ENCODE measurements at regions not wholly inside any gene's neighbourhood (a gene's known extent, or its start where the extent isn't known, plus 50 kb on each side); places are given as distances from the start of the nearest gene placed in this dataset.
"Not testable (repeated sequence)": the region's sequence is repeated elsewhere in the genome, so short reads cannot be mapped to it uniquely, and the experiment has no call there.

DNA sequence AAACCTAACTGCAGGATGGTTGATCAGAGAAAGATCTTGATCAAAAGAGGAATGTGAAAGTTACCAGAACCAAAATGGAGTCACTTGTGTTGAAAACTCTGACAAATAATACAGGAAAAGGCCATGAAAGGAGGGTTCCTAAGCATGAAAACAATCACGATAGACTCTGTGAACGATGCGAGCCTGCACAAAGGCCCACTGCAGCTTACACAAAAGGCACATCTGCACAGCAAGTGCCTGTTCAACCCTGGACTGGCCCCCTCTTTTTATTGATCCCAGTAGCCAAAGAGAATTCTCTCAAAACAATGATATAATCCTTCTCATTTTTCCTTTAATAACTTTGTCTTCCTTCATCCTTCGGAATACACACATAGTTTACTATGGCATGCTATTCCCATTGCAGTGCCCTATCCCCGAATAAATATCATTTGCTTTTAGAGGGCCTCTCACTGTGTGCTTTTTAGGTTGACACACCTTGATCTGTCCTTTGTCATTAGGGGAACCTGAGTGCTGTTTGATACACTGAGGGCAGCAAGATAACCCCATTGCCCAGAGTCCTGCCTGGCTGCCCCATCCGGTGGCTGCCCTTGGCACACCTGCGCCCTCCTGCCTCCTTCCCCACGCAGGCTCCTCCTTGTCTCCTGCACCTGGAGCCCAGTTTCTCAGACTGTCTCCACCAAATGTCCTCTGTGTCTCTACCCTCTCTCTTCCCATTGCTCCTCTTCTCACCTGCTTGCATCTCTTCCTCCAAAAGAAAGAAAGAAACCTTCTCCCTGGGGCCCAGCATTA lies 98.3 kb upstream of the FRMD1 start:
- intact Hi-C loops (cut with DNase I; ENCODE audit: low total_unique reads): no loop called here
- Histone ChIP-seq H3K4me1 (no peaks in the 10 kb centered on the region), H3K27ac (no peak overlapping the region), H3K36me3 (no peaks in the 10 kb centered on the region), H3K4me3 (no peak overlapping the region), H3K27me3 (no peaks in the 10 kb centered on the region), H3K9me3 (no peaks in the 10 kb centered on the region)
- ATAC-seq (no peak), DNase-seq (no peak)
- no peak for TF ChIP-seq POLR2A (IDR thresholded peaks at IDR 0.05)
- no peak for TF ChIP-seq CTCF (IDR thresholded peaks at IDR 0.05 in 4 of 5, conservative IDR thresholded peaks at IDR 0.05 in 1 of 5)
- in situ Hi-C loops (cut with MboI; ENCODE audit: low sequenced_read_pairs in 4 of 4): no loop called here

DNA sequence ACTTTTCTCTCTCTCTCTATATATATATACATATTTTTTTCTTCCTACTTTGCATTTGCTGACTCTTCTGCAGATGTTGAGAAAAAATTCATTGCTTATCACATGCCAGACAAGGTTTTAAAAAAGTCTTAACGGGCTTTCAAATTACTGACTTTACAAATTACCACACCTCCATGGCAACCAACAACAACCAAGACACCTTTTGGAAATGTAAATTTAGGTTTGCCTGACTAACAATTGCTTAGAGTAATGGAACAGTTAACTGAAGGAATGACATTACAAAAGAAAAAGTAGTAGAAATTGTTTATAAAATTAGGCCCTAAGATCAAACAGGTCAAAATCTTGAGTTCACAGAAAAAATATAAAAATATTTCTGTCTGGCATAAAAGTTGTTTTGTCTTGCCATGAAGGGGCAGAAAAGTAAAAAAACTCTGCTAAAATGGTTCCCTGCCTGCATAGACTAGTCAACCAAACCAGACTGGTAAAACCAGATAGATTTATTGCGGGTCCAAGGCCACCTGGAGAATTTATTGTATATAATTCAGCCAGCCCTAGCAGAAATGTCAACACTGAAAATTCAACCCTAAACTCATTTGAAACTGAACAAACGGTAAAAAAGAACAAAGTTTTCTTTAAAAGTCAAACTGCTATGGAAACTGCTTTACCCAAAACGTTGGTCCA lies 92.8 kb upstream of the FRMD1 start:
- H3K36me3 ChIP-seq: no peaks in the 10 kb centered on the region
- no peaks in the 10 kb centered on the region for H3K27me3 ChIP-seq
- no peaks in the 10 kb centered on the region for H3K4me1 ChIP-seq
- no peaks in the 10 kb centered on the region for H3K9me3 ChIP-seq
- in situ Hi-C loops (cut with MboI; ENCODE audit: low sequenced_read_pairs in 4 of 4): no loop called here
- TF ChIP-seq CTCF (IDR thresholded peaks at IDR 0.05 in 4 of 5, conservative IDR thresholded peaks at IDR 0.05 in 1 of 5): no peak
- TF ChIP-seq POLR2A (IDR thresholded peaks at IDR 0.05): no peak
- no peak for ATAC-seq
- H3K4me3 ChIP-seq: no peak overlapping the region
- intact Hi-C loops (cut with DNase I; ENCODE audit: low total_unique reads): no loop called here
- H3K27ac ChIP-seq: no peak overlapping the region
- no peak for DNase-seq

- ATAC-seq (no peak), DNase-seq (no peak)
- H3K27me3 ChIP-seq: no peaks in the 10 kb centered on the region
- in situ Hi-C loops (cut with MboI; ENCODE audit: low sequenced_read_pairs in 4 of 4): no loop called here
- H3K4me3 ChIP-seq: no peak overlapping the region
- H3K4me1 ChIP-seq: no peaks in the 10 kb centered on the region
- no peaks in the 10 kb centered on the region for H3K9me3 ChIP-seq
- TF ChIP-seq CTCF (IDR thresholded peaks at IDR 0.05 in 4 of 5, conservative IDR thresholded peaks at IDR 0.05 in 1 of 5) (no peak), POLR2A (IDR thresholded peaks at IDR 0.05) (no peak)
- no peak overlapping the region for H3K27ac ChIP-seq
- intact Hi-C loops (cut with DNase I; ENCODE audit: low total_unique reads): no loop called here
- H3K36me3 ChIP-seq: no peaks in the 10 kb centered on the region
Observed at GRCh38 chr6:168170841-168171601, 92.0 kb upstream of the FRMD1 start.

DNA sequence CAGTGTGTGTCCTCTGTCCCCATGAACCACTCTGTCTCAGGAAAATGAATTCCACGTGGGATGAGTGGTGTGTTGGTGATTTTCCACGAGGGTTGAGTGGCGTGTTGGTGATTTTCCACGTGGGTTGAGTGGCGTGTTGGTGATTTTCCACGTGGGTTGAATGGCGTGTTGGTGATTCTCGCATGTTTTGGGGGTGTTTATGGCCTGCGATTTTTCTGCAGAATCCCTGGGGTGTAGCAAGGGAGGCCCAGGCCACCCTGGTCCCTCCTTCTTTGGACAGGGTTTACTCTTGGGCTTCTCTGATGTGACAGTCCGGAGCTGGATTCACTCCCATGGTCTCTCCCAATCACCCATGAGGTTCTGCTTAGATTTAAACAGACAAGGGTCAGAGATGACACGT lies 90.6 kb upstream of the FRMD1 start:
- DNase-seq (no peak), ATAC-seq (no peak)
- Histone ChIP-seq H3K36me3 (no peaks in the 10 kb centered on the region), H3K4me1 (no peaks in the 10 kb centered on the region), H3K27ac (no peak overlapping the region), H3K9me3 (no peaks in the 10 kb centered on the region), H3K27me3 (no peaks in the 10 kb centered on the region), H3K4me3 (no peak overlapping the region)
- no peak for TF ChIP-seq POLR2A (IDR thresholded peaks at IDR 0.05)
- TF ChIP-seq CTCF (IDR thresholded peaks at IDR 0.05 in 4 of 5, conservative IDR thresholded peaks at IDR 0.05 in 1 of 5): no peak
- intact Hi-C loops (cut with DNase I; ENCODE audit: low total_unique reads): no loop called here
- in situ Hi-C loops (cut with MboI; ENCODE audit: low sequenced_read_pairs in 4 of 4): no loop called here

DNA sequence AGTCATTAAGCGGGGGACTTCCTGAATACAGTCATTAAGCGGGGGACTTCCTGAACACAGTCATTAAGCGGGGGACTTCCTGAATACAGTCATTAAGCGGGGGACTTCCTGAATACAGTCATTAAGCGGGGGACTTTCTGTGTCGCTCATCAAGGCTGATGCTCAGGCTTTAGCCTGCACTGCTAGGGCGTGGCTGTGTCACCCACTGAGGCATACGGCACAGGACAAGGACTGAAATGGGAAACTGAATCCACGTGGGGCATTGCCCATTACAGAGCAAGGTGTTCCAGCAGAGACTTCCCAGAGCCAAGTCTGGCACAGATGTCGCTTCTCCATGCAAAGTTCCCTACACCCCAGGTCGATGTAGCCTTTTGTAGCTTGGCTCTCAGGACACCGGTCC lies 89.9 kb upstream of the FRMD1 start:
- H3K36me3 ChIP-seq; DNase-seq; H3K27me3 ChIP-seq; H3K9me3 ChIP-seq; in situ Hi-C loops (cut with MboI; ENCODE audit: low sequenced_read_pairs in 4 of 4); H3K4me1 ChIP-seq; H3K4me3 ChIP-seq; H3K27ac ChIP-seq; intact Hi-C loops (cut with DNase I; ENCODE audit: low total_unique reads); ATAC-seq: not testable (repeated sequence)

DNA sequence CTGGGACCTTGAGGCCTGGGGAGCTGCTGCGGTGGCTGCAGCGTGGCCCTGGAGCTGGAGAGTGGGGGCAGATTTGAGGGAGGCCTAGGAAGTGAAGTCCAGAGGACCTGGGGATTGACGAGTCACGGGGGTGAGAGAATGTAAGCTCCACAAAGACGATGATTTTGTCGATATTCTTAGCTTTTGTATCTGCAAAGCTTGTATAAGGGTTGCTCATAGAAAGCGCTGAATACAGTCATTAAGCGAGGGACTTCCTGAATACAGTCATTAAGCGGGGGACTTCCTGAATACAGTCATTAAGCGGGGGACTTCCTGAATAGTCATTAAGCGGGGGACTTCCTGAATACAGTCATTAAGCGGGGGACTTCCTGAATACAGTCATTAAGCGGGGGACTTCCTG lies 89.3 kb upstream of the FRMD1 start:
- H3K27me3 ChIP-seq; H3K4me3 ChIP-seq; H3K9me3 ChIP-seq; H3K27ac ChIP-seq; H3K36me3 ChIP-seq; in situ Hi-C loops (cut with MboI; ENCODE audit: low sequenced_read_pairs in 4 of 4); H3K4me1 ChIP-seq; DNase-seq; ATAC-seq; intact Hi-C loops (cut with DNase I; ENCODE audit: low total_unique reads): not testable (repeated sequence)

All from gastrocnemius medialis (tissue), 4 donors.